GM19328 (cell line): ENCODE measurements at regions not wholly inside any gene's neighbourhood (a gene's known extent, or its start where the extent isn't known, plus 50 kb on each side); places are given as distances from the start of the nearest gene placed in this dataset.
"Not testable (repeated sequence)": the region's sequence is repeated elsewhere in the genome, so short reads cannot be mapped to it uniquely, and the experiment has no call there.

Experiments used
- ATAC-seq: cut with Tn5 transposase; IDR thresholded peaks from one replicate; pipeline ENCODE4 v1.9.1; 2021; ENCODE audit warnings: mild to moderate bottlenecking, moderate library complexity; ENCODE audit not compliant: unreplicated experiment

DNA sequence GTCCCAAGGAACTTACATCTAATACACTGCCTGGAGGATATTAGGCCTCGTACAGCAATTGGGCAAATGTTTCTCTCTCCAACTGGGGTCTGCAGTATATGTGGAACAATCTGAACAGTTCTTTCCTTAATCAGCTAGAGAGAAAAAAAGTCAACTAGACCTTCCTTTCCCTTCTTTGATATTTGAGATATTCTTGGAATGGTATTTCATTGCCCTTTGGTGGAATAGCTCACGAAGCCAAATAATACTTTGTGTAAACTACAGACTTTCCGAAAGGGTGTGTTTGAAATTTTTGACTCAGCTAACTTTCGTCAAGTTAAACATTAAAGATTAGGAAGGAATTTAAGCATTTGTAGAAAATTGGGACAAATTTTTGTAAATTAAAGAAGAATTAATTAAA is 425.6 kb downstream of the RWDD3 start:
- ATAC-seq = no peak

DNA sequence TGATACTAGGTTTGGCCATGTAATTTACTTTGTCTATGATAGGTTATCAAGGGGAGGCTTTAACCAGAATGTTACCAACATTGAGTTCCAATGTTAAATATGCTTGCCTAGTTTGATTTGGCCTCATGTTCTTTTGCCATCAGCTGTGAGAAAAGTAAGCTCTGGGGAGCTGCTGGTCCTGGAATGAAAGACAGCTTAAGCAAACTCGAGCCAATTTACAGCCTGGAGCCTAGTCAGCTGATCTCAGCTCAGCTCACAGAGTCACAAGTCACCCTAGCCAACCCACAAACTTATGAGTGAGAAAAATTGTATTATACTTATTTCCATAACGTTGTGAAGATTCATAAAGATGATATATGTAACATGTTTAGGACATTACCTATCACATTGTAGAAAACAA is 426.7 kb downstream of the RWDD3 start:
- no peak for ATAC-seq

GRCh38 chr1:95663530-95663929 is 429.5 kb downstream of the RWDD3 start:
- ATAC-seq = not testable (repeated sequence)

DNA sequence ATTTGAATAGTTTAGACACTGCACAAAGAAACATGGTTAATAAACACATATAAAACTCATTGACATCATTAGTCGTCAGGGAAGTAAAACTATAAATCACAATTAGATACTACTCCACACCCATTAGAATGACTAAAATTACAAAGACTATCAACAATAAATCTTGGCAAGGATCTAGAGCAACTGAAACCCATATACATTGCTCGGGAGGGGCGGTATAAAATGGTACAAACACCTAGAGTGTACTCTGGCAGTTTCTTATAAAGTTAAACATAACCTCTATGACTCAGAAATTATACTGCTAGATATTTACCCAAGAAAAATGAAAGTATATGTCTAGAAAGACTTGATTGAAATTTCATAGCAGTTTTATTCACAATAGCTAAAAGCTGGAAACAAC is 434.2 kb downstream of the RWDD3 start:
- ATAC-seq = no peak

- not testable (repeated sequence) for ATAC-seq
Observed at GRCh38 chr1:95669638-95670037, 435.6 kb downstream of the RWDD3 start.

- no peak for ATAC-seq
Observed at GRCh38 chr1:95671098-95671497, 437.1 kb downstream of the RWDD3 start.

DNA sequence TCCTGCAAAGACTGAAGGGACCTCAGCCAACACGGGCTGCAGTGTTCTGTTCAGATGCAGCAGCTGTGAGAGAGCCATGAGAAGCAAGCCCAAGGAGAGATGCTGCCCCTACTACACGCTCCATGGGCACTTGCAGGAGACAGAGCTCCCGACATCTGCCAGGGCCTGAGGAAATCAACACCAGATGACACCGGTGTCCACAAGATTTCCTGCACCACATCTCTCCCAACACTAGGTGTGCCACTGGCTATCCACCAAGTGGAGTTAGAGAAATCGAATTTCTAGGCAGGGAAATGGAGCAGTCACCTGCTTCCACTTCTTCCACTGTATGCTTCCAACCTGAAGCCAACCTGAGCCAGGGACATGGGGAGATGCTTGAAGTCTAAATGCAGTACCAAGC is 445.3 kb downstream of the RWDD3 start:
- ATAC-seq = no peak

- ATAC-seq = no peak
Observed at GRCh38 chr1:95685081-95685480, 451.1 kb downstream of the RWDD3 start.

DNA sequence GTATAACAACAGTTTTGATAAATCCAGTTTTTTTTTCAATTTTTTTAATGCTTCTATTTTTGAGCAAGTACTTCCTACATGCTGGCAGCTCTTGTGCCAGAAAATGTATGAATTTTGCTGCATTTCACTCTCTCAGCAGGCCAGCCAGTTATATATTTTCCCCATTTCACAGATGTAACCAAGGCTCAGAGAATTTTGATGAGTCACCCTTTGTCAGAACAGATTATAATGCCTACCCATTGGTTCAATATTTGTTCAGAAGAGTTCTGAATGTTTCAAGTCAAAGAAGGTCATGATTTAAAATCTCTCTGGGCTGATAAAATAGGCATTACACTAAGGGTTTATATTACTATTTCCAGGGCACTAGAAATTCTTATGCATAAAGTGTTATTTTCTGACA is 452.2 kb downstream of the RWDD3 start:
- no peak for ATAC-seq

DNA sequence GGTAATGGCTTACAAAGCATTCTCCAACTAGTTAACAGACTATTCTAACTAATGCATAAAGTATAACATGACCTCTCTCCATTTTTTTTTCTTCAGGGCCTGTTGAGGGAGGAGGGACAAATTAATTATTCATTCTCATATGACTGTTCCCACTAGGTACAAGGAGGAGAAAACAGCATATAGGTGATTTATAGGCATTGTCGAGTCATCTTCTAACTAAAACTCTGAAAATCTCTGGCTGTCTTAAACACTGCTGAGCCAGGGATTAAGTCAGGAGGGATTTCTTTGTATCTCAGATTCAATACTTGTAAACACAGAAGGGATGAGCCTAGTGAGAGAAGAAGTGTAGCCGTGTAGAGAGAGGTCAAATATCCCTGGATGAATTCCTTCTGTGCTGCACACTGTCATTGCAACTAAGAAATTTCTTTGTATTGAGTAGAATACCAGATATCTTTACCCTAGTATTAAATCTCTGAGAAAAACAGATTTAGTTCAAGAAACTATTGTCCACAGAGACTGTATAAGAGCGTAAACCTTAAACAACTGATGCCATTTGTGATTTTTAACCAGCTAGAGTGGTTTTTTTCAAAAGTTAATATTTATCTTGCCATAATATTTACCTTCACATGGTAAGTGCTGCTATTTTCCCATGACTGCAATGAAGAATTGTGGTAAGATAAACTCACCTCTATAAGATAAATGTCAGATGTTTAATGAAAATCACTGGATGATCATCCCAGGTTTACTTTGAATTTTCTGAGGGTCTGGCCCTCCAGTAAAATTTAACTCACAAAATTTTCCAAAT is 465.3 kb downstream of the RWDD3 start:
- ATAC-seq = no peak

DNA sequence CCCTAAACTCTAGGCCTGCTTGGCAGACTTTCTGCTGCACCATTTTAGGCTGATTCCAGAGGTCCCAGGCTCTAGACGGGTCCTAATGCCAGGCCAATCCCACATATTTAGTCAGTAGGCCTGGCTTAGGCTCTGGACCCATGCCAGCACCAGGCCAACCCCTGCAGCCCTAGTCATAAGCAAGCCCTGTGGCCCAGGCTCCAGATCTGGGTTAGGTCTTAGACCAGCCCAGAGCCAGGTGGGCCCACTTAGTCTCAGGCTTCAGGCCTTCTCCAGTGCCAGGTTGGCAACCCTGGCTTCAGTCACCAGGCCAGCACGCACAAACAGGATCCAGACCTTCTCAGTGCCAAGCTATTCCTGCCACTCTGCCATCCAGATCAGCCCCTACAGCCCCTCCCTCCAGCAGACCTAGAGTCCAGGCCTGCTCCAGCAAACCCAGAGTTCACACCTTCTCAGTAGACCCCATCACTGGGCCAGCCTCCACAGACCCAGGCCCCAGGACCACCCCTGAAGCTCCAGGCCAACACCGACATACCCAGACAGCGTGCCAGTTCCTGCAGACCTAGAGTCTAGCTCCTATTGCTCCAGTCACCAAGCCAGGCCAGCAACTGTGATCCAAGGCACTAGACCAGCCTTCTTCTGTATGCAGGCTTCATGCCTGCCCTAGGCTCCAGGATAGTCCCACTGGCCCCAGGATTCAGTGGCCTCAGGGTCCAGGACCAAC is 467.6 kb downstream of the RWDD3 start:
- no peak for ATAC-seq

DNA sequence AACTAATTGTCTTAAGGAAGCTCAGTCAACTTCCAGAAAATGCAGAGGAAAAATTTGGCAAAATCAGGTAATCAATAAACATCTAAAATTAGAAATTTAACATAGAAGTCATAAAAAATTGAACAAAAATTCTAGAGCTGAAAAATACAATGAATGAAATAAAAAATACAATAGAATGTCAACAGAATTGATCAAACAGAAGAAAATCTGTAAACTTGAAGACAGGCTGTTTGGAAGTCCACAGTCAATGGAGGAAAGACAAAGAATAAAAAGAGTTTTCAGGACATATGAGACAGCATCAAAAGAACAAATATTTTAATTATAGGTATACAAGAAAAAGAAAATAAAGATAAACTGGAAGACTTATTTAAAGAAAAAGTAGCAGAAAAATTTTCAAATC is 469.0 kb downstream of the RWDD3 start:
- ATAC-seq = no peak

DNA sequence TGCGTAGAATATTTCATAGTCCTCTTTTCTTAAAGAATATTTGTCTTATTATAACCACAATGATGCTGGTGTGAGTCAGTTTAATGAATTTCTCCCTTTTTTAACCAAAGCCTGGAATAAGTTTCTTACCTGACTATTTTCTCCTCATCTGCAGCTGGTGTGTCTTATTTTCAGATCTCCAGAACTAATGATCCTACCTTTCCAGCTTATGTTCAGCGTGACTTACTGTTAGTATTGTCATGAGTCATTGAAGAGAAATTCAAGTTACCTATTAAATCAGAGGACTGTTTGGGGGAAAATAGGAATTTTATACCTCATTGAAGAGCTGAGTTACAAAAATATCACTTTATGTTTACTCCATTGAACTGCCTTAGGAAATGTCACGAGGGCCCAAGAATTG is 482.1 kb downstream of the RWDD3 start:
- no peak for ATAC-seq

DNA sequence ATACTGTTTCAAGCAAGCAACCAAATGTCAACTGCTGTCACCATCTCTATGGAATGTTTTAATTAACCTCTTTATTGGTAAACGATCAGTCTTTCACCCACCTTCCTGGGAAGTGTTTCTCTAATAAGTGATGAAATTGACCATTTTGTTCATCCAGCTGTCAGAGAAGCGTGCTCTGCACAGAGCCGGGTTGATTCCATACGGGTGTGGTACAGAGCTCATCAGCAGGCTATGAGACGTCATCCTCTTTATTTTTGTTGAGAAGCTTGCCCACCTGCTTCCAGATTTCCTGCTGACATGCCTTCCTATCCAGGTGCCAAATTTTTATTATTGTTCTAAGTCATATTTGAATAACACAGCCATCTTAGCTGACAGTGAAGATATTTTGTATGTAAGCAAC is 482.5 kb downstream of the RWDD3 start:
- no peak for ATAC-seq

- no peak for ATAC-seq
Observed at GRCh38 chr1:95723346-95723745, 489.3 kb downstream of the RWDD3 start.

GRCh38 chr1:95728841-95729240 is 494.8 kb downstream of the RWDD3 start:
- no peak for ATAC-seq

DNA sequence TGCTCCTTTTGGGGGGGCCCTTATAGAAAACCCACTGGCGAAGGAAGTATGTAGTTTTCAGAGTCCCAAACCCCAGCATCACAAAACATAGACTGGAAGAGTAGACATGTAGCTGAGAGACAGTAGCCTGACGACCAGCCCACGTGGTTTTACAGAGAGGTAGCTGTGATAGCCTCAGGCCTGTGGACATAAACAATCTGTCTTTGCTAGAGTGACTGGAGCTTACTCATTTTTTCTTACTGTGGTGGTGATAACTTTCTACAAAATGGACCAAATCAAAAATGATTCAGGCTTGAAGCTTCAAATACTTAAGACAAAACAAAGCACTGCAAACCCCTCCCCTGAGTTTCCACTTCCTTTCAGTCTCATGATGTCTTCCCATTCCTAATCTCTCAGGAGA is 497.0 kb downstream of the RWDD3 start:
- ATAC-seq = no peak

DNA sequence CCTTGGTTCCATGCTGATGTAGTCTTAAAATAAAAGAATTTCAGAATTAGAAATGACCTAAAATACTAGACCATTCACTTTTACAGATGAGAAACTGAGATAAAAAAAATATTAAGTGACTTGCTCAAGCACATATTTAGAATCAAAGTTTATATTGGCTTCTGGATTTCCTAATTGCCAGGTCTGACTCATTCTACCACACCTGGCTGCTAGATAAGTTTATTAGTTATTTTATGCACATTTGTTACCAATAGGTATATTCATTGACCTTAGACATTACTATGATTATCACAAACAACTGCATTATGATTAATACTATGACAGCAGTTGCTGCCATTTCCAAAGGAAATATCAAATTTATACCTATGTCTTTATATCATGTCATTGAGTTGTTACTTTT is 497.5 kb downstream of the RWDD3 start:
- no peak for ATAC-seq

GRCh38 chr1:95733031-95733430 is 499.0 kb downstream of the RWDD3 start:
- ATAC-seq = no peak

- no peak for ATAC-seq
Observed at GRCh38 chr1:95733671-95734070, 499.7 kb downstream of the RWDD3 start.

DNA sequence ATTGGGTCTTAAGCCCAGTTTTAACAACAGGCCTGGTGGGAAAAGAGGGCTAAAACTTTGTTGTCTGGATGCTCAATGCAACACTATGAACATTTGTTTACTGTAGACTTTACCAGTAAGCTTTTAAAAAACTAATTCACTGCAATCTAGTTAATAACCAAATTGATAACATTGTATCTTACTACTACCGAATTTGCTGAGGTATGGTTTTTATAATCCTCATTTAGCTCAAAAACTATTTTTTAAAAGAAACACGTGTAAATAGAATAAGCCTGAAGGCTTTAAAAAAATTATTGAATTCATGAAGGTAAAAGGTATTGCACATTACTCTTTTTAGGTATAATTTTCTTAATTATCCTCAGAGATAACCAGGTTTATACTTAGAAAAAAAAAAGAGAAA is 500.6 kb downstream of the RWDD3 start:
- no peak for ATAC-seq

- no peak for ATAC-seq
Observed at GRCh38 chr1:95742591-95743089, 508.6 kb downstream of the RWDD3 start.
